Spleen (tissue), 7 donors: ENCODE measurements at regions not wholly inside any gene's neighbourhood (a gene's known extent, or its start where the extent isn't known, plus 50 kb on each side); places are given as distances from the start of the nearest gene placed in this dataset.

ENCODE experiments used
- POLR2A ChIP-seq, 3 donors: fragments of 450-650 bp; IDR thresholded peaks; one replicate each; pipeline ENCODE4 v1.5.1; 2017; ENCODE audit warnings: antibody characterized with exemption in 3 of 3, mild to moderate bottlenecking in 1 of 3
- TF ChIP-seq, protein P1 (sequence below), 11 experiments: fragments of 200-600 bp in 7 of 11; fragments of 450-650 bp in 4 of 11; sonication (generic) in 4 of 11; IDR thresholded peaks in 8 of 11; conservative IDR thresholded peaks in 3 of 11; 1 replicate in 7 of 11; 2 replicates in 4 of 11; pipeline versions ENCODE4 v1.4.0 to v1.8.0; 2016 to 2021; ENCODE audit warnings: antibody characterized with exemption in 11 of 11, inconsistent platforms in 4 of 11, mild to moderate bottlenecking in 1 of 11
- donor health status: DM: no; HTN: no; CAD: no; lungs with moderate emphysema.
- donor health status: DM: no; HTN: no; CAD: no.
- donor health status: DM: no; HTN: no; CAD: no.

DNA sequence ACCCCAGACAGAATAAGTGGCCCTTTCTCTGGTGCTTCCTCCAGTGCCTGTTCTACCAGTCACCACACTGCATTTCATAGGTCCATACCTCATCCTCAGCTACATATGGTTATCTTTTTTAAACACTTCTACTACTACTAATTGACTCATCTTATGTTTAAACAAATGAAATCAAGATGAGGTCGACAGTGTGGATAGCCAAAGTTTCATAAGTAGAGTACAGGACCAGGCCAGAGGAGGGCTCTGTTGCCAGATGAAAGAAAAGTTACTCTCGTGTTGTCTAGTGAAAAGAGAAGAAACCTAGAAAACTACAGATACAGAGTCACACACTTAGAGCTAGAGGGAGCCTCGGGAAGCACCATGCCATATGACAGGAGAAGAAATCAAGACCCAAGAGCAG is 296.1 kb downstream of the VPS13C start:
- TF ChIP-seq, protein P1, sequence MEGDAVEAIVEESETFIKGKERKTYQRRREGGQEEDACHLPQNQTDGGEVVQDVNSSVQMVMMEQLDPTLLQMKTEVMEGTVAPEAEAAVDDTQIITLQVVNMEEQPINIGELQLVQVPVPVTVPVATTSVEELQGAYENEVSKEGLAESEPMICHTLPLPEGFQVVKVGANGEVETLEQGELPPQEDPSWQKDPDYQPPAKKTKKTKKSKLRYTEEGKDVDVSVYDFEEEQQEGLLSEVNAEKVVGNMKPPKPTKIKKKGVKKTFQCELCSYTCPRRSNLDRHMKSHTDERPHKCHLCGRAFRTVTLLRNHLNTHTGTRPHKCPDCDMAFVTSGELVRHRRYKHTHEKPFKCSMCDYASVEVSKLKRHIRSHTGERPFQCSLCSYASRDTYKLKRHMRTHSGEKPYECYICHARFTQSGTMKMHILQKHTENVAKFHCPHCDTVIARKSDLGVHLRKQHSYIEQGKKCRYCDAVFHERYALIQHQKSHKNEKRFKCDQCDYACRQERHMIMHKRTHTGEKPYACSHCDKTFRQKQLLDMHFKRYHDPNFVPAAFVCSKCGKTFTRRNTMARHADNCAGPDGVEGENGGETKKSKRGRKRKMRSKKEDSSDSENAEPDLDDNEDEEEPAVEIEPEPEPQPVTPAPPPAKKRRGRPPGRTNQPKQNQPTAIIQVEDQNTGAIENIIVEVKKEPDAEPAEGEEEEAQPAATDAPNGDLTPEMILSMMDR (IDR thresholded peaks at IDR 0.05 in 8 of 11, conservative IDR thresholded peaks at IDR 0.05 in 3 of 11): no peak
- no peak for TF ChIP-seq POLR2A (IDR thresholded peaks at IDR 0.05)
